Thymus (tissue), 11 donors: ENCODE measurements at regions not wholly inside any gene's neighbourhood (a gene's known extent, or its start where the extent isn't known, plus 50 kb on each side); places are given as distances from the start of the nearest gene placed in this dataset.

Experiments used
- DNase-seq, 9 donors: peaks; one replicate each; pipeline ENCODE4 v3.0.0-alpha.2; 2013; ENCODE audit warnings: low spot score in 9 of 9, low read depth in 6 of 9, missing footprints in 1 of 9
- H3K27ac ChIP-seq, 2 donors: one replicate each; pipeline ENCODE4 v1.5.1; 2013; ENCODE audit warnings: control low read depth in 1 of 2, low read depth in 1 of 2, low read length in 1 of 2, mild to moderate bottlenecking in 1 of 2, moderate library complexity in 1 of 2
- H3K27me3 ChIP-seq, 2 donors: one replicate each; pipeline ENCODE4 v1.5.1; 2013; ENCODE audit warnings: low read length in 1 of 2; ENCODE audit not compliant: control insufficient read depth in 2 of 2, insufficient read depth in 1 of 2
- H3K36me3 ChIP-seq, 2 donors: one replicate each; pipeline ENCODE4 v1.5.1; 2013; ENCODE audit warnings: low read length in 1 of 2, mild to moderate bottlenecking in 1 of 2, moderate library complexity in 1 of 2; ENCODE audit not compliant: control insufficient read depth in 2 of 2, insufficient read depth in 2 of 2
- H3K4me1 ChIP-seq, 2 donors: one replicate each; pipeline ENCODE4 v1.5.1; 2013; ENCODE audit warnings: low read length in 2 of 2; ENCODE audit not compliant: control insufficient read depth in 2 of 2, insufficient read depth in 2 of 2
- H3K4me3 ChIP-seq, 2 donors: one replicate each; pipeline ENCODE4 v1.5.1; 2013; ENCODE audit warnings: low read length in 2 of 2, control low read depth in 1 of 2, mild to moderate bottlenecking in 1 of 2
- H3K9me3 ChIP-seq, 2 donors: one replicate each; pipeline ENCODE4 v1.5.1; 2013; ENCODE audit warnings: low read length in 1 of 2, mild to moderate bottlenecking in 1 of 2; ENCODE audit not compliant: control insufficient read depth in 2 of 2, insufficient read depth in 1 of 2
- WGBS: extraction: QIAGEN DNeasy Blood & Tissue Kit; methylation state at CpG from one replicate; pipeline ENCODE4 v1.1.7; 2013; 5-methylcytosine and 5-hydroxymethylcytosine counted together
- donor health status: healthy.

DNA sequence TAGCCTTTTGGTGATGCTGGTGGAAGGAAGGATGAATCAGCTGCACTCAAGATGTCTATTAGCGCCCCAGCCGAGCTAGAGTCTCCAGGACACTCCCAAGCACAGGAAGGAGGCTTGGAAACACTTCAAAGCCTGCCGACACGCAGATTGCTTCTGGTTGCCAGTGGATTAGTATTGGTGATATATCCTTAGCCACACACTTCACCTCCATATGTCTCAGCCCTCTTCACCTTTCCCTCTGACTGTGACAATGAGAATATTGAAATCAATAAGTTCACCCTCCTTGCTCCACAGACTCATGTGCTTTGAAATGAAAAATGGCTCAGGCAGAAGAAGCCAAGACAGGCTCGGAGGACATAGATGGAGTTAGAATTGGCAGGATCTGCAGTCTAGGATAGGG, 102.9 kb upstream of the LRRN1 start:
- no peak for DNase-seq
- Histone ChIP-seq H3K36me3 (no peaks in the 10 kb centered on the region), H3K9me3 (no peaks in the 10 kb centered on the region), H3K27ac (no peak overlapping the region), H3K4me1 (no peaks in the 10 kb centered on the region), H3K27me3 (no peaks in the 10 kb centered on the region), H3K4me3 (no peak overlapping the region)
- 92% methylated on average over 5 of the region's 5 CpGs for WGBS

DNA sequence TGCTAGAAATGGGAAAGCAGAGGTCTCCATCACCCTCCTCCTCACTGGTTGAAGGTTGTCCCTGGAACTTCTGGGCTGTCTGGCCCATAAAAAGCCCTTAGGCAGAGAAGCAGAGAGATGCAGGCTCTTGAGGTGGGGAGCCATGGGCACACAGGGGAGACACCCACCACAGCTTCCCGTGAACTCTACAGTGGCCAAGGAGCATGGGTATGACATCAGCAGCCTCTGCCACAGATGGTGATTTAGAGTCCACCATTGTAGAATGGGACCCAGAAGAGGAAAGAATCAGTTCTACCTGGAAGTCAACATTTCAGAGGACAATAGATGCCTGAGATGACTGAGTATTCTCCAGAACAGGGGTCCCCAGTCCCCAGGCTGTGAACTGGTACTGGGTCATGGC, 105.6 kb upstream of the LRRN1 start:
- Histone ChIP-seq H3K4me1 (no peaks in the 10 kb centered on the region), H3K9me3 (no peaks in the 10 kb centered on the region), H3K4me3 (no peak overlapping the region), H3K27ac (no peak overlapping the region), H3K36me3 (no peaks in the 10 kb centered on the region), H3K27me3 (no peaks in the 10 kb centered on the region)
- no peak for DNase-seq
- 95% methylated on average over 1 of the region's 1 CpG for WGBS

DNA sequence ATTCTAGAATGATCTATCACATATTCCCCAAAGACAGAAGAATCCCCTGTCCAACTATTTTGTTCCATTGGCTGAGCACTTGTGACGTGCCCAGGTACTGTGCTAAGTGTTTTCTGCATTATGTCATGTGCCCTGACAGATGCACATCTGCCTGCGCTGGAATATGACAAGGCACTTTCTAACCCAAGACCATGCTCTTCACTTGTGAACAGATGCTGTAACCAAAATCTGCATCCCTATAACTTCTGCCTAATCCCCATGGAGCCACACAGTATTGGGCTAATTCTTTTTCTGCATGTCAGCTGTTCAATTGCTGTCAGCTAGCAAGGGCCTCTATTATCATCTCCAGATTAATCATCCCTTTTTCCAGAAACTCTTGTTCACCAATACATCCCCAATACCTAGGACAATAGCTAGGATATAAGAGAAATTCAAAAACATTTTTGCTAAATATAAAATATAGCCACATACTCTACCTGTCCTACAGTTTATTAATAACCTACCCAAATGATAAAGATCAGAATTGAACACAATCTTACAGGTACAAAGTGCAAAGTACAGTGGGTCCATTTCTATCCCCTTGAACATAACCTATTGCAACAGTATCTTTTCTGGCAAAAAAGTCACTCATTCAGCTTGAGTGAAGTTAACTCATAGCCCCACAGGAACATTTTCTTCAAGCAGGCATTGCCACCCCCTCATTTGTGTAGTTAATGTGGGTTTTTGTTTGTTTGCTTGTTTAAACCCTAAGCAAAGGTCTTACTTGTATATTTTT, 109.4 kb upstream of the LRRN1 start:
- no peak overlapping the region for H3K4me3 ChIP-seq
- WGBS = 93% methylated on average over 2 of the region's 2 CpGs

DNA sequence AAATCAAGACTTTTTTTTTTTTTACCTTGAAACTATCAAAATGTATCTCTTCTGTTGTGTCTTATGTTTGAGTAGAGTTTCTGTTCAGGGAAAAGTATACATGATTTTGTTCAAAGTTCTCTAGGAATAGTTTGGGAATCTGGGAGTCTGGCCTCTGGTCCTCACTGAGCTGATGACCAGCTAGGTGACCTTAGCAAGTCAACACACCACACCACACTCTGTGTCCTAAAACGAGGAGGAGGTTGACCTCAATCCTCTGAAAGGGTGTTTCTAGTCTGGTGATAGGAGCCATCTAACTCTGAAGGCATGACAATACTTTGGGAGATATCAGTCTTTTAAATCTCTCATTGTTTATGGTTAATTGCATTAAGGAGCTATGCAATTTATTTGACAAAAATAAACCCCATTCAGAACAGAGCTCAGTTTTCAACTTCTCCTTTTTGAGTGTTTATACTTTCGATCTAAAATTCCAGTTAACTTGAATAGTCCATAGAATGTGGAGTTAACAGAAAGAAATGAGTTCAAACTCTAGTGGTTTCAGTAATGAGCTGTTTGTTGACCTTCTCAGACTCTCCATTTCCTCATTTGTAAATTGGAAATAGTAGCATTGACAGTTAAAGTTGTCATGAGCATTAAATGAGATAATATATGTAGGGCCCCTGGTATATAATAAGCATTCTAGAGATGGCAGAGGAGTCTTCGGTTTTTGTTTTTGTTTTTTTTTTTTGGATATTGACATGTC, 112.2 kb upstream of the LRRN1 start:
- H3K9me3 ChIP-seq = no peaks in the 10 kb centered on the region
- WGBS = 85% methylated on average over 3 of the region's 3 CpGs
- H3K36me3 ChIP-seq = no peaks in the 10 kb centered on the region
- no peaks in the 10 kb centered on the region for H3K4me1 ChIP-seq
- no peaks in the 10 kb centered on the region for H3K27me3 ChIP-seq
- H3K27ac ChIP-seq = no peak overlapping the region
- no peak for DNase-seq
- no peak overlapping the region for H3K4me3 ChIP-seq

More for the DNA sequence above, 109.4 kb upstream of the LRRN1 start:
- no peaks in the 10 kb centered on the region for H3K9me3 ChIP-seq
- DNase-seq = no peak
- no peaks in the 10 kb centered on the region for H3K36me3 ChIP-seq
- H3K27ac ChIP-seq = no peak overlapping the region
- H3K27me3 ChIP-seq = no peaks in the 10 kb centered on the region
- H3K4me1 ChIP-seq = no peaks in the 10 kb centered on the region

DNA sequence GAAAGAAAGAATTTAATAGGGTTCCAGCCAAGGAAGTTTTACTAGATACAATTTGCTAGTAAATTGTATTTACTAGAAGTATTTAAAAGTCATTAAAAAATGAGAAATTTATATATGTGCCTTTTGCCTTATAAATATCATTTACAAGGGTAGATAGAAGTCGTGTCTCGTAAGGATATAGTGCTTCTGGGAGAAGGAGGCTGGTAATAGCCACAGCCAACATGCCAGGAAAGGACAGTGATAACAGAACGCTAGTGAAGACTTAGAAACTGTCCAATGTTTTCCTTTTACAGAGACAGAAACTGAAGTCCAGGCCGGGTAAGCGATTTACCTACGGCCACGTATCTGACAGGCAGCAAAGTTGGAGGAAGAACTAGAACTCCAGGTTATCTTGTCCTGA, 113.5 kb upstream of the LRRN1 start:
- no peak overlapping the region for H3K27ac ChIP-seq
- H3K4me3 ChIP-seq = no peak overlapping the region
- H3K27me3 ChIP-seq = no peaks in the 10 kb centered on the region
- whole genome bisulfite sequencing = 90% methylated on average over 7 of the region's 7 CpGs
- H3K4me1 ChIP-seq = no peaks in the 10 kb centered on the region
- DNase-seq = no peak
- no peaks in the 10 kb centered on the region for H3K36me3 ChIP-seq
- no peaks in the 10 kb centered on the region for H3K9me3 ChIP-seq

DNA sequence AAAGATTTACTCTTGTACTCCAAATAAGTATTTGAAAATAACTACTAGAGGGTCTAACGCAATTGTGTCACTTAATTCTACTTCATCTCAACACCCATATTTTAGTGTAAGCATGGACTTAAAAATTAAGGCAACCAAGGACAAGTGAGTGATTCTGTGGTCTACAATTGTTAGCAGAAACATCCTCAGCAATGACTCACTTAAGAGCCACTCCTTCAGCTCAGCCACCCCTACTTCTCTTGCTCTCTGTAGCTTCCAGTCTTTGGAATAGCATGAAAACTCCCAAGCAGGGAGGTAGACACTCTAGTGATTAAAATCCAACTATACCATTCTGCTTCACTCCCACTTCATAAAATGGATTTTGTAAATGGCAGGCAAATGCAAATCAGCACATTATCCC, 116.0 kb upstream of the LRRN1 start:
- DNase-seq = no peak
- WGBS = 98% methylated on average over 1 of the region's 1 CpG
- H3K27me3 ChIP-seq = no peaks in the 10 kb centered on the region
- no peak overlapping the region for H3K27ac ChIP-seq
- no peaks in the 10 kb centered on the region for H3K9me3 ChIP-seq
- no peak overlapping the region for H3K4me3 ChIP-seq
- H3K4me1 ChIP-seq = no peaks in the 10 kb centered on the region
- H3K36me3 ChIP-seq = no peaks in the 10 kb centered on the region

DNA sequence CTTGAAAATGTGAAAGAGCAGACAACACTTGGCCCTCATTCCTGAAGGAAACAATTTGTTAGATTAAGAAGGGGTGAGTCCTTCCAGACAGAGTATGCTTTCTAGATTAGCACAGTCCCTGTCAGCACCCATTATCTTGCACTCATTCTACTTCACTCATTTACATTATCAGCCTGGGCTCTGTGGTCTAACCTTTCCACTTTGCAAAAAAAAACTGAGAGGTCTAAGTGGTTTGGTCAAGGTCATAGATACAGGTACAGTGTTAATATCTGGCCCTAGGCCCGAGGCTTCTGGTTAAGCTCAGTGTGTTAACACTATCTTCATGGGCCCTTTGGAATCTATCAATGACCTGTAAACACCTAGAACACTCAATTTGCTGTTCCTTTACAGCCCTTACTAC, 123.4 kb upstream of the LRRN1 start:
- no peak for DNase-seq
- Histone ChIP-seq H3K27me3 (no peaks in the 10 kb centered on the region), H3K27ac (no peak overlapping the region), H3K9me3 (no peaks in the 10 kb centered on the region), H3K4me1 (no peaks in the 10 kb centered on the region), H3K4me3 (no peak overlapping the region), H3K36me3 (no peaks in the 10 kb centered on the region)
- WGBS = 81% methylated on average over 1 of the region's 1 CpG

DNA sequence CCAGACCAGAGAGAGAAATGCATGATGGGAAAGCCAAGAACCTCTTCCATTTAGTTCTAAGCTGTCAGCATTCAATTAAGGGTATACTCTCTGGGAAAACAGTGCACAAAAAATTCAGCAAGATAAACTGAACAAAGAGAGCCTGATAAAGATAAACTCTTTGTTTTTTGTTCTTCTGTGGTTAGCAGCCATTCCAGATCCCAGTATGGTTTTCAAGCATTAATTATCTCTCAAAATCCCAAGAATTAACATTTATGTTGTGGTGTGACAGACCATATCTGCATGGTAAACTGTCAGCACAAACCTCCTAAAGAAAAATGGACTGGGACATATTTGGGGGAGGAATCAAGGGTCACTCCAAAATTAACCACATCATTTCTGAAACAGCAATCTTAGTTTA, 124.0 kb upstream of the LRRN1 start:
- no peaks in the 10 kb centered on the region for H3K36me3 ChIP-seq
- no peak for DNase-seq
- H3K4me1 ChIP-seq = no peaks in the 10 kb centered on the region
- H3K4me3 ChIP-seq = no peak overlapping the region
- H3K27me3 ChIP-seq = no peaks in the 10 kb centered on the region
- H3K9me3 ChIP-seq = no peaks in the 10 kb centered on the region
- H3K27ac ChIP-seq = no peak overlapping the region

DNA sequence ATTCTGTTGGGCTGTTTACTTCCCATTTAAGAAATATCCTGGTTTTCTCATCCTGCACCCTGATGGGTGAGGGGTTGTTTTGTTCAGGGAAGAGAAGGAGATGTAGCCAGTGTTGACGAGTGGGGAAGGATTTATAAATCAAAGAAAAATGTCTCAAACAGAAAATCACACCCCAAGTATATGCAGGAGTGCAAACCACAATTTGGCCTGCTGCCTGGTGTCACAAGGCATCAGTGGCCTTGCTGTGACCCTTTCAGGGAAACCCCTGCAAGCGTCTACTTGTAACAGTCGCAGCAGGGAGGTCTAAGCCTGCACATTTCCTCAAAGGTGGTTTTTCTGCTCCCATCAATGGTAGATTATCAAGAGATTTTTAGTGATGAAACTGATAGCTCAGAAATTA, 132.6 kb upstream of the LRRN1 start:
- no peak overlapping the region for H3K27ac ChIP-seq
- H3K4me3 ChIP-seq = no peak overlapping the region
- DNase-seq = no peak
- H3K36me3 ChIP-seq = no peaks in the 10 kb centered on the region
- 24% methylated on average over 3 of the region's 3 CpGs for WGBS
- no peaks in the 10 kb centered on the region for H3K27me3 ChIP-seq
- no peaks in the 10 kb centered on the region for H3K9me3 ChIP-seq
- no peaks in the 10 kb centered on the region for H3K4me1 ChIP-seq
